HL-60/S4 treated with retinoic acid at 250 ng/mL for 4 days and 3 days (cell line): ENCODE measurements at regions not wholly inside any gene's neighbourhood (a gene's known extent, or its start where the extent isn't known, plus 50 kb on each side); places are given as distances from the start of the nearest gene placed in this dataset.
"Not testable (repeated sequence)": the region's sequence is repeated elsewhere in the genome, so short reads cannot be mapped to it uniquely, and the experiment has no call there.

Experiments used
- in situ Hi-C: fragments of 300-500 bp; cut with MboI; formaldehyde crosslinking; loops from 2 replicates; pipeline ENCODE4 v1.7.0; 2022; ENCODE audit warnings: low sequenced_read_pairs

- in situ Hi-C loops, result loop anchor here (10.0 kb wide), 1 partner anchor 945 kb away; no protein-coding TSS in a partner anchor
Observed at GRCh38 chr1:244289991-244290785, 161.5 kb downstream of the ADSS2 start.

DNA sequence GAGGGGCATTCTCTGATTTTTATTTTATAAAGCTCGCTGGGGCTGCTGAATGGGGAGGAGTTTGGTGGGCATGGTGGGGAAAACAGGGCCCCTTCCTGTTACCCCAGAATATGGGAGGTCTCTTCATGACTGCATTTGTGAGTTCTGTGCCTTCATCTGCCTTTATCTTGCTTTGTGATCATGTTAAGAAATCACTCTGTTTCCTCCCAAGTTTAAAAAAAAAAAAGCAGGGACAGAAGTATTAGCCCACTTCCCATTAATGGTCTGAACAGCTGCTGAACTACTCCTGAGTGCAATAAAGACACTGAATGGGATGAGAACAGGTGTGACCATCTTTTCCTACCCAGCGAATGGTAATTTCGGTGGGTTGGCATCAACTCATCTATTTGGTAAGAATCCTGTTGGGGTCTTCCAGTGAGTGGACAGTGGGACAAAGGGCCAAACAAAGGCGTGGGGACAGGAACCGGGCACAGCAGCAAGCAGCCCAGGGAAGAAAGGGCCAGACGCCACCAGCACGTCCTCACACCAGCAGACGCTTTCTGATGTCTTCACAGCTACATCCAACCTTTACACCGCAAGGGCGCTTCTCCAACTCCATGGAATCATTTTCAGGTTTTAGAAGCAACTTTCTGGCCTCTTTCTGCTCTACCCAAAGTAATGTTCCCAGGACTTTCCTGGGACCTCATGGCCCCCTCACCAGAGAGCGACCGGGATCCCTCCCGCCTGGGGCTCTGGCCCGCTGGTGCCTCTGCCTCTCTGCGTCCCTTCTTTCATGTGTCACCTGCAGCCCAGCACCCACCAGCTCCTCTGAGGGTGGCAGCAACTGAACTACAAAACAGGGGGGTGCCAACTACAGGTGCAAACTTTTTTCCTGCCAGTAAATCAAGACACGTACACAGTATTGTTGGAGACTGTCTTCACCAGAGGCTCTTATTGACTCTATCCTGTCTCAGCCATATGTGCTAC lies 160.2 kb downstream of the ADSS2 start:
- in situ Hi-C loops, result no loop called here

- in situ Hi-C loops, result no loop called here
Observed at GRCh38 chr1:244294599-244295224, 157.0 kb downstream of the ADSS2 start.

DNA sequence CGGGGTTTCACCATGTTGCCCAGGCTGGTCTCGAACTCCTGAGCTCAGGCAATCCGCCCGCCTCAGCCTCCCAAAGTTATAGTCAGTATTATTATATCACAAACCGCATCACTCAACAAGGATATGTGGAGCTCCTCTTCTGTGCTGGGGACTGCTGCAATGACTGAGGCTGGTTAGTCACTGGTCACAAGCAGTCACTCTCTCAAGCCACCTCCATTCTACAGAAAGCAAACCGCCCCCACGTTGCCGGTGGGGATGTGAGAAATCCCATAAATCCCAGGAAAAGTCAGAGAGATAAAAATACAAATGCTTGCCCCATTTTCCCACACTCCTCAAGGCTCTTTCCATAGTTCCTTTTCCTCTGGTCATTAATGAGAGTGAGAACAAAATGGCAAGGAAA lies 155.7 kb downstream of the ADSS2 start:
- in situ Hi-C loops, result no loop called here

- in situ Hi-C loops, result no loop called here
Observed at GRCh38 chr1:244296447-244296846, 155.3 kb downstream of the ADSS2 start.

DNA sequence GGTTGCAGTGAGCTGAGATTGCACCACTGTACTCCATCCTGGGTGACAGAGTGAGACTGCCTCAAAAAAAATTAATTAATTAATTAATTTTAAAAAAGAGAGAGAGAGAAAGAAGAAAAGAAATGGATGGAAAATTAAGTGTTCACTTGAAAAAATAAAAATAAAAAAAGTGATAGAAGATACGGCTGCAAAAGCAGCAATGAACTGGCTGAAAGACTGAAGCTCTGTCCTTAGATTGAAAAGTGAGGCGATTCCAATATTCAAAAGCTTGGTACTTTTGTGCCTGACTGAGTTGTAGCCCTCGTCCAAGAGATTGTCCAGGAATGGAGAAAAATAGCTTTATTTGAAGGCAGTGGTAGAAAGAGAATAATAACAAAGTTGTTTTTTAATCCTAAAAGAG lies 154.6 kb downstream of the ADSS2 start:
- in situ Hi-C loops, result no loop called here

DNA sequence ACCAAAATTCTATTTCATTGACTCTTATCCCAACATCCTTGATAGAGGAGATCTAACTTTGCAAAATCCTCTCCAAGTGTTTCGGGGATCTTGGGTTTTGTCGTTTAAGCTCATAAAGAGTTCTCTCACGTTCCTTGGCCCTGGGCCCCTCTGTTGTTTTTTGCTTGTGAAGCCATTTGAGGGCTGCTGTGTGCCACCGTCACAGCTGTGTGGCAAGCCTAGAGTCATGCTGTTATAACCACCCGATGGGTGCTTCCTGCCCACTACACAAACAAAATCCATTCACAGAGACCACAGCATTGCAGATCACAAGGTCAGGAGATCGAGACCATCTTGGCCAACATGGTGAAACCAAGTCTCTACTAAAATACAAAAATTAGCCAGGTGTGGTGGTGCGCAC lies 154.1 kb downstream of the ADSS2 start:
- in situ Hi-C loops, result no loop called here

DNA sequence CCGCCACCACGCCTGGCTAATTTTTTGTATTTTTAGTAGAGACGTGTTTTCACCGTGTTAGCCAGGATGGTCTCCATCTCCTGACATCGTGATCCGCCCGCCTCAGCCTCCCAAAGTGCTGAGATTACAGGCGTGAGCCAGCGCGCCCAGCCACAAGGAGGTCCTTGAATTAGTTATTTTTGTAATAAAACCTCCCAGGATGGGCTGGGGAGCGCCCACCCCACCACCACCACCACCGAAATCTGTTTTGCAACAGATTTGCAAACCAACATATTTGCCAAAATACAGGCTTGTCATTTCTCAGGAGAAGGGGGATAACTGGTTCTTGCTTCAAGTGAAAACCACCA lies 151.7 kb downstream of the ADSS2 start:
- in situ Hi-C loops, result not testable (repeated sequence)

GRCh38 chr1:244301595-244302130 lies 150.0 kb downstream of the ADSS2 start:
- in situ Hi-C loops, result no loop called here

GRCh38 chr1:244302876-244303609 lies 148.7 kb downstream of the ADSS2 start:
- in situ Hi-C loops, result no loop called here

- in situ Hi-C loops, result no loop called here
Observed at GRCh38 chr1:244303610-244303969, 148.1 kb downstream of the ADSS2 start.

DNA sequence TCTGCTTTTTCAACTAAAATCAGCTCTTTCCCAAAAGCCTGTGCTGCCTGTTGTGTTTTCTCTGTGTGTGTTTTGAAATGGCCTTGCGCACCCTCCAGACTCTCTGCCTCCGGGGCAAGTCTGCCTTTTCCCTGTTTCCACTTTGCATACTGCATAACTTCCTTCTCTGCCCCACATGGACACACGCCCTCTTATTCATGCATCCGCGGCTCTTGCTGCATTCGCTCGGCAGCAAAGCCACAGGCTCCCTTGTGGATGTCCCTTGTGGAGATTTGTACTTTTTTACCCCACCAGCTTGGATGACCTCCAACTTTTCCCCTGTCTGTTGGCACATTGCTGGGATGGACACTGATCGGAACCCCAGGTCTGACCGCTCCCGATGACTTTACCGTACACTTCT lies 147.6 kb downstream of the ADSS2 start:
- in situ Hi-C loops, result no loop called here

GRCh38 chr1:244304656-244305055 lies 147.1 kb downstream of the ADSS2 start:
- in situ Hi-C loops, result no loop called here

- in situ Hi-C loops, result no loop called here
Observed at GRCh38 chr1:244305776-244306341, 145.8 kb downstream of the ADSS2 start.

DNA sequence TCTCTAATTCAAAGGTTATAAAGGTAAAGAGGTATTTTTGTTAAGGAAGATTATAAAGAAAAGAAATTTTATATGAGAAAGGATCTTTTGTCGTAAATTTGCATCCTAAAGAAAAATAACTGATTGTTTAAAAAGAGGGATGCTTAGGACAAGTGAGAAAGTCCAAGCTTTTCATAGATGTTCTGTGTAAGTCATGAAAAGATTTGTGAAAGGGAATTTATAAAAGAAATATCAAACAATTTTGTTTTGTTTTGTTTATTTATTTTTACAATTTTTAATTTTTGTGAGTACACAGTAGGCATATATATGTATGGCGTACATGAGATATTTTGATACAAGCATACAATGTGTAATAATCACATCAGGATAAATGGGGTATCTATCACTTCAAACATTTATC lies 145.2 kb downstream of the ADSS2 start:
- in situ Hi-C loops, result no loop called here

DNA sequence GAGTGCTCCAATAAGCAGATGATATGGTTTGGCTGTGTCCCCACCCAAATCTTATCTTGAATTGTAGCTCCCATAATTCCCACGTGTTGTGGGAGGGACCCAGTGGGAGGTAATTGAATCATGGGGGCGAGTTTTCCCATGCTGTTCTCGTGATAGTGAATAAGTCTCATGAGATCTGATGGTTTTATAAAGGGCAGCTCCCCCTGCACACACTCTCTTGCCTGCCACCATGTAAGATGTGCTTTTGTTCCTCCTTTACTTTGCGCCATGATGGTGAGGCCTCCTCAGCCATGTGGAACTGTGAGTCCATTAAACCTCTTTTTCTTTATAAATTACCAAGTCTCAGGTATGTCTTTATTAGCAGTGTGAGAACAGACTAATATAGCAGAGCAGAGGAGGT lies 142.5 kb downstream of the ADSS2 start:
- in situ Hi-C loops, result not testable (repeated sequence)

- in situ Hi-C loops, result no loop called here
Observed at GRCh38 chr1:244311784-244312532, 139.8 kb downstream of the ADSS2 start.

DNA sequence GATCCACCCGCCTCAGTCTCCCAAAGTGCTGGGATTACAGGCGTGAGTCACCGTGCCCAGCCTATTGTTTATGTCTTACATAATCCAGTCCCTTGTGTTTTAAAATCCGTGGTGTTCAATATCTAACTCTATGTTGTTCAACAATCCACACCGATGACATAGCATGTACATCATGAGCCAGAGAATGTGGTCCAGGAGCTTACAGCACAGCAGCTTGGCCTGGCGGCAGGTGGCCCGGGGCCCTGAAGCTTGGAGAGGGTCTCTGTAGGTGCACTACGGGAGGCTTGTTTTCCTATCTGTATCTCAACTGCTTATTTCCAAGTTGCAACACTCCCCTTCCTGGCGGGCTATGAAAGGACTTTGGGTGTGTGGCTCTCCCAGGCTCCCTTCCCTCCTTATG lies 138.4 kb downstream of the ADSS2 start:
- in situ Hi-C loops, result no loop called here

DNA sequence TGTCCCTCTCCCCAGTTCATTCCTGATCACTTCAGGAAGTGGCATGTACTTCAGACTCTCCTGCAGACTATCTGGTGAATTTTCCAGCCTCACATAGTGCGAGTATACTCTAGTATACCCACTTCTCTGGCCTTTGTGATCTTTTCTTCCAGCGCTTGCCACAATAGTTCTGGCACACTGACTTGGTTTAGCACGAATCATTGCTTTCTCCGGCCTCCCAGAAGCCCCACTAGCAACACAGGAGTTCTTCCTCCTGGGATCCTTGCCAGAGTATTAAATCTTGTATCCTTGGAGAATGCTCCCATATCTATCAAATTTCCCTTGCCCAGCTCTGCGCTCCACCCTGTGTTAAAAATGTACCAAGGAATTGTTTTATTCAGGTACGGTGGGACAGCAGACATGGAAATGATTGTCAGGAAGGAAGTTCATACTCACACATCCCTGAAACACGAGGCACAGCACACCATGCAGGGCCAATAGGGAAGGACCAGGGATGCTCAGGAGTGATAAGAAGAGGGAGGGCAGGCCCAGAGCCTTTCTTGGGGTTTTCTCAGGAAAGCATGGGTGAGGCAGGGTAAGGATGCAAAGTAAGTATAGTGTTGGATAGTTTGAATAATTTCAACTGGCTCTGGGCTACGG lies 136.7 kb downstream of the ADSS2 start:
- in situ Hi-C loops, result no loop called here
